CD4-positive, alpha-beta T cell (primary cell): ENCODE measurements at regions not wholly inside any gene's neighbourhood (a gene's known extent, or its start where the extent isn't known, plus 50 kb on each side); places are given as distances from the start of the nearest gene placed in this dataset.
A peak's percentile ranks its signal among the peaks of the same experiment; 100 is the strongest.

ENCODE experiments used
- ATAC-seq: fragments of 200-7000 bp; cut with Tn5 transposase; one replicate; pipeline ENCODE4 v1.10.0; 2022; ENCODE audit warnings: mild to moderate bottlenecking; ENCODE audit not compliant: poor library complexity
- CTCF ChIA-PET: fragments of 350-600 bp; sonication (Branson Sonifier 250); formaldehyde crosslinking; loops from one replicate; lab custom pipeline; 2021; ENCODE audit warnings: antibody characterized with exemption, inconsistent platforms; lab: Charles Lee
- POLR2A ChIA-PET: fragments of 350-600 bp; sonication (Branson Sonifier 250); formaldehyde crosslinking; loops from one replicate; lab custom pipeline; 2021; ENCODE audit warnings: antibody characterized with exemption, inconsistent platforms; lab: Charles Lee
- DNase-seq, 14 experiments: peaks; one replicate each; pipeline ENCODE4 v3.0.0-alpha.2; 2013 to 2020; ENCODE audit warnings: mixed read lengths in 2 of 14
- H3K27ac ChIP-seq, 2 donors: one replicate each; pipeline versions ENCODE4 v1.5.1 to v1.7.0; 2013; ENCODE audit warnings: low read length in 2 of 2, low read depth in 1 of 2, mild to moderate bottlenecking in 1 of 2
- H3K27me3 ChIP-seq, 2 experiments: 1 replicate in 1 of 2; 2 replicates in 1 of 2; pipeline versions ENCODE4 v1.6.1 to v1.7.0; 2013; ENCODE audit warnings: low read length in 2 of 2, control low read depth in 1 of 2, mild to moderate bottlenecking in 1 of 2, moderate library complexity in 1 of 2; ENCODE audit not compliant: insufficient read depth in 2 of 2, control insufficient read depth in 1 of 2
- H3K36me3 ChIP-seq: one replicate; pipeline ENCODE4 v1.6.1; 2013; ENCODE audit warnings: low read length, control low read depth; ENCODE audit not compliant: insufficient read depth
- H3K4me1 ChIP-seq: one replicate; pipeline ENCODE4 v1.6.1; 2013; ENCODE audit warnings: low read length, control low read depth; ENCODE audit not compliant: insufficient read depth
- H3K4me3 ChIP-seq: one replicate; pipeline ENCODE4 v1.5.1; 2013; ENCODE audit warnings: mild to moderate bottlenecking, low read length, moderate library complexity
- H3K9me3 ChIP-seq, 2 experiments: 1 replicate in 1 of 2; 2 replicates in 1 of 2; pipeline versions ENCODE4 v1.6.1 to v1.7.0; 2013; ENCODE audit warnings: low read length in 2 of 2, mild to moderate bottlenecking in 2 of 2, control low read depth in 1 of 2, moderate library complexity in 1 of 2; ENCODE audit not compliant: control insufficient read depth in 1 of 2, insufficient read depth in 1 of 2
- H3K27ac Mint-ChIP-seq: one replicate; pipeline ENCODE4 v1.8.0; 2020; ENCODE audit warnings: mixed read lengths
- H3K27me3 Mint-ChIP-seq: one replicate; pipeline ENCODE4 v1.8.0; 2021; ENCODE audit warnings: mixed read lengths
- H3K36me3 Mint-ChIP-seq: one replicate; pipeline ENCODE4 v1.8.0; 2021; ENCODE audit warnings: low read depth, mixed read lengths
- H3K4me1 Mint-ChIP-seq: one replicate; pipeline ENCODE4 v1.8.0; 2021; ENCODE audit warnings: low read depth, mixed read lengths
- H3K4me3 Mint-ChIP-seq: one replicate; pipeline ENCODE4 v1.8.0; 2020; ENCODE audit warnings: mild to moderate bottlenecking, mixed read lengths
- H3K9me3 Mint-ChIP-seq: one replicate; pipeline ENCODE4 v1.8.0; 2020; ENCODE audit warnings: mixed read lengths
- intact Hi-C, 2 experiments: fragments of 100-400 bp; cut with DNase I in 1 of 2; cut with micrococcal nuclease in 1 of 2; formaldehyde crosslinking; loops; one replicate each; pipeline versions ENCODE4 v1.15.1 to v1.9.0; 2023 to 2025; cut with DNase I, micrococcal nuclease
- TF ChIP-seq, protein P1 (sequence below): fragments of 200-600 bp; IDR thresholded peaks from one replicate; pipeline ENCODE4 v1.8.0; 2022; ENCODE audit warnings: antibody characterized with exemption, mild to moderate bottlenecking

GRCh38 chr22:48881326-48881980 is 946.2 kb downstream of the BRD1 start:
- DNase-seq (peak in 1 of 14 experiments; percentile 19), ATAC-seq (no peak)
- Histone ChIP-seq H3K36me3 (no peaks in the 10 kb centered on the region), H3K9me3 (peaks cover 0 to 21% of the 10 kb centered on the region in 2 experiments), H3K4me1 (no peaks in the 10 kb centered on the region), H3K27ac (no peak overlapping the region), H3K4me3 (no peak overlapping the region), H3K27me3 (no peaks in the 10 kb centered on the region)
- Mint-ChIP-seq H3K9me3 (no peaks in the 10 kb centered on the region), H3K27me3 (peaks cover 18% of the 10 kb centered on the region), H3K36me3 (no peaks in the 10 kb centered on the region), H3K4me3 (no peak overlapping the region), H3K27ac (no peak overlapping the region), H3K4me1 (no peaks in the 10 kb centered on the region)
- TF ChIP-seq, protein P1, sequence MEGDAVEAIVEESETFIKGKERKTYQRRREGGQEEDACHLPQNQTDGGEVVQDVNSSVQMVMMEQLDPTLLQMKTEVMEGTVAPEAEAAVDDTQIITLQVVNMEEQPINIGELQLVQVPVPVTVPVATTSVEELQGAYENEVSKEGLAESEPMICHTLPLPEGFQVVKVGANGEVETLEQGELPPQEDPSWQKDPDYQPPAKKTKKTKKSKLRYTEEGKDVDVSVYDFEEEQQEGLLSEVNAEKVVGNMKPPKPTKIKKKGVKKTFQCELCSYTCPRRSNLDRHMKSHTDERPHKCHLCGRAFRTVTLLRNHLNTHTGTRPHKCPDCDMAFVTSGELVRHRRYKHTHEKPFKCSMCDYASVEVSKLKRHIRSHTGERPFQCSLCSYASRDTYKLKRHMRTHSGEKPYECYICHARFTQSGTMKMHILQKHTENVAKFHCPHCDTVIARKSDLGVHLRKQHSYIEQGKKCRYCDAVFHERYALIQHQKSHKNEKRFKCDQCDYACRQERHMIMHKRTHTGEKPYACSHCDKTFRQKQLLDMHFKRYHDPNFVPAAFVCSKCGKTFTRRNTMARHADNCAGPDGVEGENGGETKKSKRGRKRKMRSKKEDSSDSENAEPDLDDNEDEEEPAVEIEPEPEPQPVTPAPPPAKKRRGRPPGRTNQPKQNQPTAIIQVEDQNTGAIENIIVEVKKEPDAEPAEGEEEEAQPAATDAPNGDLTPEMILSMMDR = no peak
- ChIA-PET CTCF (no interaction called here), POLR2A (no interaction called here)
- intact Hi-C loops = no loop called here

GRCh38 chr22:48880749-48881148 is 946.9 kb downstream of the BRD1 start:
- DNase-seq (peak in 1 of 14 experiments; percentile 6), ATAC-seq (no peak)
- Histone ChIP-seq H3K27me3 (no peaks in the 10 kb centered on the region), H3K27ac (no peak overlapping the region), H3K4me1 (no peaks in the 10 kb centered on the region), H3K4me3 (no peak overlapping the region), H3K9me3 (peaks cover 0 to 21% of the 10 kb centered on the region in 2 experiments), H3K36me3 (no peaks in the 10 kb centered on the region)
- TF ChIP-seq, protein P1 = no peak
- CTCF ChIA-PET = no interaction called here
- POLR2A ChIA-PET = no interaction called here
- no peak overlapping the region for H3K4me3 Mint-ChIP-seq
- intact Hi-C loops = no loop called here
- no peaks in the 10 kb centered on the region for H3K36me3 Mint-ChIP-seq
- peaks cover 16% of the 10 kb centered on the region for H3K27me3 Mint-ChIP-seq
- no peak overlapping the region for H3K27ac Mint-ChIP-seq
- H3K9me3 Mint-ChIP-seq = no peaks in the 10 kb centered on the region
- no peaks in the 10 kb centered on the region for H3K4me1 Mint-ChIP-seq

DNA sequence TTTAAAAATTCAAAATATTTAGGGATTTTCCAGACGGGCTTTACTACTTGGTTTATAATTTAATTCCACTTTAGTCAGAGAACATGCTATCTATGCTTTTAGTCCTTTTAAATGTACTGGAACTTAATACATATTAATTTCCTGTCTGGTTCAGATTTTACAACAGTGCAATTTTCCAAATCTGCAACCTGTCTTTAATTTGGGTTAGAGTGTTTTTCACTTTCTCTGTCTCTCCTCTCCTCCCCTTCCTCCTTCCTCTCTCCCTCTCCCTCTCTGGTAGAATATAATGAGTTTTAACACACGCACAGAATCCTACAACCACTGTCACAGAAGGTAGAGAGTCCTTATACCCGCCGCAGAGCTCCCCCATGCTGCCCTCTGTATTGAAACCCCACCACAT is 950.7 kb downstream of the BRD1 start:
- POLR2A ChIA-PET = no interaction called here
- TF ChIP-seq, protein P1 = no peak

More for the DNA sequence above, 950.7 kb downstream of the BRD1 start:
- Histone ChIP-seq H3K27me3 (no peaks in the 10 kb centered on the region), H3K36me3 (no peaks in the 10 kb centered on the region), H3K4me3 (no peak overlapping the region), H3K9me3 (peaks cover 0 to 12% of the 10 kb centered on the region in 2 experiments), H3K27ac (no peak overlapping the region), H3K4me1 (no peaks in the 10 kb centered on the region)
- intact Hi-C loops = no loop called here
- Mint-ChIP-seq H3K27ac (no peak overlapping the region), H3K9me3 (no peaks in the 10 kb centered on the region), H3K36me3 (no peaks in the 10 kb centered on the region), H3K4me3 (no peak overlapping the region), H3K4me1 (no peaks in the 10 kb centered on the region), H3K27me3 (peaks cover 21% of the 10 kb centered on the region)
- no peak for ATAC-seq
- CTCF ChIA-PET = no interaction called here
- no peak for DNase-seq
